ENCODE measurements at regions not wholly inside any gene's neighbourhood (a gene's known extent, or its start where the extent isn't known, plus 50 kb on each side); places are given as distances from the start of the nearest gene placed in this dataset.
A peak's percentile ranks its signal among the peaks of the same experiment; 100 is the strongest.

GRCh38 chr1:173128742-173129141 is 78.0 kb upstream of the TNFSF18 start:
- no peak for DNase-seq (ENCODE audit: low spot score)

GRCh38 chr1:173127369-173128307 is 76.9 kb upstream of the TNFSF18 start:
- no peak for DNase-seq (ENCODE audit: low spot score)

GRCh38 chr1:173126421-173126820 is 75.7 kb upstream of the TNFSF18 start:
- no peak for DNase-seq (ENCODE audit: low spot score)

- peak; percentile 82 for DNase-seq (ENCODE audit: low spot score)
These were observed 72.5 kb upstream of the TNFSF18 start for GRCh38 chr1:173122958-173123852.

- DNase-seq (ENCODE audit: low spot score) = no peak
These were observed 71.7 kb upstream of the TNFSF18 start for GRCh38 chr1:173122344-173122935.

- no peak for DNase-seq (ENCODE audit: low spot score)
These were observed 67.7 kb upstream of the TNFSF18 start for GRCh38 chr1:173118404-173118803.

- DNase-seq (ENCODE audit: low spot score) = no peak
These were observed 67.0 kb upstream of the TNFSF18 start for GRCh38 chr1:173117761-173118160.

GRCh38 chr1:173117108-173117633 is 66.4 kb upstream of the TNFSF18 start:
- DNase-seq (ENCODE audit: low spot score) = no peak

GRCh38 chr1:173114346-173114745 is 63.6 kb upstream of the TNFSF18 start:
- DNase-seq (ENCODE audit: low spot score) = no peak

- DNase-seq (ENCODE audit: low spot score) = peak; percentile 22
These were observed 62.4 kb upstream of the TNFSF18 start for GRCh38 chr1:173113015-173113741.

GRCh38 chr1:173112129-173112528 is 61.4 kb upstream of the TNFSF18 start:
- no peak for DNase-seq (ENCODE audit: low spot score)

GRCh38 chr1:173107696-173108095 is 57.0 kb upstream of the TNFSF18 start:
- no peak for DNase-seq (ENCODE audit: low spot score)

- no peak for DNase-seq (ENCODE audit: low spot score)
These were observed 52.3 kb upstream of the TNFSF18 start for GRCh38 chr1:173103006-173103405.

- no peak for DNase-seq (ENCODE audit: low spot score)
These were observed 50.8 kb upstream of the TNFSF18 start for GRCh38 chr1:173101589-173101988.

- no peak for DNase-seq (ENCODE audit: low spot score)
These were observed 49.9 kb upstream of the TNFSF18 start for GRCh38 chr1:173100476-173101107.
